ENCODE measurements at regions not wholly inside any gene's neighbourhood (a gene's known extent, or its start where the extent isn't known, plus 50 kb on each side); places are given as distances from the start of the nearest gene placed in this dataset.

DNA sequence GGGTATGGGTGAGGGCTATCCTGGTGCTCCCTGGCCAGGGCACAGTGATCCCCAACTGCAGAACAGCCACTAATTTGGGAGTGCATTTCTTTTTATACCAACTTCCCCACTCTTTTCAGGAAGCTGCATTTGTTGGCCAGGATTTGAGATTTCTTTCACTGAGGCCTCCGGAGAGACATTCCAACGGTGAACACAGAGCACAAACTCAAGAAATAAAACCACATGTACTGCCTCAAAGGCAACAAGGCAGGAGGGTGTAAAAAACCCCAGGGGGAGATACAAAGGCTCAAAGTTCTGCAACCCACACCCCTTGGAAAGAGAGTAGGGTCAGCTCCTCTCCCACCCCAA is 65.3 kb downstream of the CPN2 start:
- Mint-ChIP-seq H3K27me3 (ENCODE audit: insufficient read depth) (peaks cover 36% of the 10 kb centered on the region), H3K36me3 (ENCODE audit: low read depth) (no peaks in the 10 kb centered on the region), H3K9me3 (peaks cover 4% of the 10 kb centered on the region; the same call in 1 of the 2 replicates), H3K4me3 (no peak overlapping the region), H3K27ac (no peak overlapping the region), H3K4me1 (ENCODE audit: low read depth) (no peaks in the 10 kb centered on the region)
- TF ChIP-seq, protein P1, sequence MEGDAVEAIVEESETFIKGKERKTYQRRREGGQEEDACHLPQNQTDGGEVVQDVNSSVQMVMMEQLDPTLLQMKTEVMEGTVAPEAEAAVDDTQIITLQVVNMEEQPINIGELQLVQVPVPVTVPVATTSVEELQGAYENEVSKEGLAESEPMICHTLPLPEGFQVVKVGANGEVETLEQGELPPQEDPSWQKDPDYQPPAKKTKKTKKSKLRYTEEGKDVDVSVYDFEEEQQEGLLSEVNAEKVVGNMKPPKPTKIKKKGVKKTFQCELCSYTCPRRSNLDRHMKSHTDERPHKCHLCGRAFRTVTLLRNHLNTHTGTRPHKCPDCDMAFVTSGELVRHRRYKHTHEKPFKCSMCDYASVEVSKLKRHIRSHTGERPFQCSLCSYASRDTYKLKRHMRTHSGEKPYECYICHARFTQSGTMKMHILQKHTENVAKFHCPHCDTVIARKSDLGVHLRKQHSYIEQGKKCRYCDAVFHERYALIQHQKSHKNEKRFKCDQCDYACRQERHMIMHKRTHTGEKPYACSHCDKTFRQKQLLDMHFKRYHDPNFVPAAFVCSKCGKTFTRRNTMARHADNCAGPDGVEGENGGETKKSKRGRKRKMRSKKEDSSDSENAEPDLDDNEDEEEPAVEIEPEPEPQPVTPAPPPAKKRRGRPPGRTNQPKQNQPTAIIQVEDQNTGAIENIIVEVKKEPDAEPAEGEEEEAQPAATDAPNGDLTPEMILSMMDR (IDR thresholded peaks at IDR 0.05): no peak
- no peak for DNase-seq

DNA sequence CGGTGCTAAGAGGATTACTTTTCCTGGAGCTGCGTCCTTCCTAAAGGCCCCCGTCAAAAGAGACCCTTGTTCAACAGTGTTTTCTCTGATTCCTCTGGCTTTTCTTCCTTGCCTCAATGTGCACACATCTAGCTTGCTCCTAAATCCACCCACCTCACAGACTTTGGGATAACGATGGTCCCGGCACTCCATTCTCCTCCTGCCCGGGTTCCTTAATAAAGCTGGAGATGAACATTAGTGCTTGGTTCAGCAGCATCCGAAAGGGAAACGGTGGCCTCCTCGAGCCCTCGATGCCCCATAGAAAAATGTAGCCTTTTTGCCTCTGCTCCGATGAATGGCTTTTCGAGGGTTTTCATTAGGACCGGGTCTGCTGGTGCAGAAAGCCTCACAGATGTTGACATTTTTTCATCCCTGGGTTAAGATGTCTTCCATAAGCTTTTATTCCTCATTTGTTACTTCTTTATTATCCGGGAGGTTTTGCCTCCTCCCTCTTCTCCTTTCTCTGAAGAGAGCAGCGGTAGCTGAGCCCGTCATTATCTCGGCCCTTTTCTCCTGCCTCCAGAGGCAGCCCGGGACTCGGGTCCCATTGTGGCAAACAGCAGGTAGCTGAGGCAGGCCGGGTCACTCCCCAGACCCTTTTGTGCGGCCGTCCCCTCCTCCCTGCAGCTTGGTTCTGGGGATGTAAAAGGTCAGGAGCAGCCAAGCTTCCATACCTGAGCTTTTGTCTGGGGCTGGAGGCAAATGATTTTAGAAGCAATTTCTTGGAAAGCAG is 64.6 kb downstream of the CPN2 start:
- no peak for DNase-seq
- Mint-ChIP-seq H3K4me1 (ENCODE audit: low read depth) (no peaks in the 10 kb centered on the region), H3K36me3 (ENCODE audit: low read depth) (no peaks in the 10 kb centered on the region), H3K27me3 (ENCODE audit: insufficient read depth) (peaks cover 37% of the 10 kb centered on the region), H3K4me3 (no peak overlapping the region), H3K27ac (no peak overlapping the region), H3K9me3 (peaks cover 4% of the 10 kb centered on the region; the same call in 1 of the 2 replicates)
- TF ChIP-seq, protein P1 (IDR thresholded peaks at IDR 0.05): no peak

DNA sequence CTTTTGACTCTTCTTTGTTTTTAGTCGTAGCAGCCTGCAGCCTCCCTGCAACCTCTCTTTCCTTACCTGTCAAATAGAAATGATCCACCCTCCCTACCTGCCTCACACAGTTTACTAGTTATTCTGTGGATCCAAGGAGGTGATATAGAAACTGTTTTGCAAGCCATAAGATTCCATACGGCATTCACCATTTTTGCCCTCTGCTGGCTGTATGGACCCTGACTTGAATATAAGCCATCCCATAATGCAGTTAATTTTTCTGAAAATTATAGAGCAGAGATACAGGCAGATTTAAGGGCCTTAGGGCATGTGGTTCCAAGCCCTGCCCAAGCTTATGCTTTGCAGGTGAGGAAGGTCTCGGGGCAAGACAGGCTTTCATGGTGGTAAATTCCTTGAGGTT is 63.8 kb downstream of the CPN2 start:
- Mint-ChIP-seq H3K27me3 (ENCODE audit: insufficient read depth) (peaks cover 32% of the 10 kb centered on the region), H3K9me3 (peaks cover 4% of the 10 kb centered on the region; the same call in 1 of the 2 replicates), H3K4me1 (ENCODE audit: low read depth) (no peaks in the 10 kb centered on the region), H3K4me3 (no peak overlapping the region), H3K27ac (no peak overlapping the region), H3K36me3 (ENCODE audit: low read depth) (no peaks in the 10 kb centered on the region)
- no peak for DNase-seq
- TF ChIP-seq, protein P1 (IDR thresholded peaks at IDR 0.05): no peak

DNA sequence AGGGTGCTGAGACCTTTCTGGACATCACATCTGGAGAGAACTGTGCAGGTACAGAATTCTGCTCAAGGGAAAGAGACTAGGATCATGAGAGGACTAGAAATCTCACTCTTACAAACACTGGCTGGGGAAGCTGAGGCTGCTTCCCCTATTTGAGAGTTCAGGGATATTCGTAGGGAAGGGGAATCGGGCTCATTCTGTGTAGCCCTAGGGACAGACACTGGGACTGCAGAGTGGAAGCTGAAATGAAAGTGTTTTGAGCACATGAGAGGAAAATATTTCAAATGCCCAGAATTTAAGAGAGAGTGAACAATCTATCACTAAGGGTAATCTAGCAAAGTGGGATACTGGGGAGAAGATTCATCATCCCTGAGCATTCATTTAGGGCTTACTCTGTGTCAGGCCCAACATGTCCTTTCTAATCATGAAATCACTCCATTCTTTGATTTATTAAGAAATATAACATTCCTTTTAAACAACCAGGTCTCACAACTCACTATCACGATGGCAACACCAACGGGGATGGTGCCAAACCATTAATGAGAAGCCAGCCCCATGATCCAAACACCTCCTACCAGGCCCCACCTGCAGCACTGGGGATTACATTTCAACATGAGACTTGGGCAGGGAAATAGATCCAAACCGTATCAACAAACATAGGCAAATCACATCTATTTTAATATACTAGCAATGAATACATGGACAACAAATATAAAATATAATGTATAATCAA is 63.0 kb downstream of the CPN2 start:
- DNase-seq: no peak
- TF ChIP-seq, protein P1 (IDR thresholded peaks at IDR 0.05): peak; percentile 6; the same call in 1 of the 2 replicates
- no peaks in the 10 kb centered on the region for H3K36me3 Mint-ChIP-seq (ENCODE audit: low read depth)
- H3K9me3 Mint-ChIP-seq: peaks cover 4% of the 10 kb centered on the region; the same call in 1 of the 2 replicates
- H3K27ac Mint-ChIP-seq: no peak overlapping the region
- H3K27me3 Mint-ChIP-seq (ENCODE audit: insufficient read depth): peaks cover 35% of the 10 kb centered on the region
- no peak overlapping the region for H3K4me3 Mint-ChIP-seq
- H3K4me1 Mint-ChIP-seq (ENCODE audit: low read depth): no peaks in the 10 kb centered on the region
